ENCODE measurements at regions not wholly inside any gene's neighbourhood (a gene's known extent, or its start where the extent isn't known, plus 50 kb on each side); places are given as distances from the start of the nearest gene placed in this dataset.

- DNase-seq (ENCODE audit: low read depth), result no peak
These were observed 279.6 kb upstream of the PLET1 start for GRCh38 chr11:112540261-112540660.

GRCh38 chr11:112541140-112542046 lies 280.7 kb upstream of the PLET1 start:
- no peak for DNase-seq (ENCODE audit: low read depth)

GRCh38 chr11:112542479-112542878 lies 281.8 kb upstream of the PLET1 start:
- DNase-seq (ENCODE audit: low read depth), result no peak

GRCh38 chr11:112543390-112543789 lies 282.7 kb upstream of the PLET1 start:
- no peak for DNase-seq (ENCODE audit: low read depth)

GRCh38 chr11:112548641-112549040 lies 288.0 kb upstream of the PLET1 start:
- DNase-seq (ENCODE audit: low read depth), result no peak

- DNase-seq (ENCODE audit: low read depth), result no peak
These were observed 292.6 kb upstream of the PLET1 start for GRCh38 chr11:112553205-112553731.

- no peak for DNase-seq (ENCODE audit: low read depth)
These were observed 293.9 kb upstream of the PLET1 start for GRCh38 chr11:112554586-112554985.

GRCh38 chr11:112555491-112556364 lies 295.1 kb upstream of the PLET1 start:
- DNase-seq (ENCODE audit: low read depth), result peak; percentile 66

GRCh38 chr11:112558691-112559090 lies 298.0 kb upstream of the PLET1 start:
- DNase-seq (ENCODE audit: low read depth), result no peak

GRCh38 chr11:112563808-112564207 lies 303.1 kb upstream of the PLET1 start:
- DNase-seq (ENCODE audit: low read depth), result no peak

GRCh38 chr11:112564228-112564955 lies 303.7 kb upstream of the PLET1 start:
- no peak for DNase-seq (ENCODE audit: low read depth)

- DNase-seq (ENCODE audit: low read depth), result no peak
These were observed 304.9 kb upstream of the PLET1 start for GRCh38 chr11:112565551-112565950.

GRCh38 chr11:112566124-112566523 lies 305.5 kb upstream of the PLET1 start:
- DNase-seq (ENCODE audit: low read depth), result no peak

- DNase-seq (ENCODE audit: low read depth), result no peak
These were observed 309.7 kb upstream of the PLET1 start for GRCh38 chr11:112570333-112570732.

GRCh38 chr11:112579282-112579681 lies 318.6 kb upstream of the PLET1 start:
- no peak for DNase-seq (ENCODE audit: low read depth)

GRCh38 chr11:112580864-112581263 lies 320.2 kb upstream of the PLET1 start:
- DNase-seq (ENCODE audit: low read depth), result no peak

- no peak for DNase-seq (ENCODE audit: low read depth)
These were observed 321.1 kb upstream of the PLET1 start for GRCh38 chr11:112581747-112582146.

GRCh38 chr11:112582366-112582765 lies 321.7 kb upstream of the PLET1 start:
- no peak for DNase-seq (ENCODE audit: low read depth)

GRCh38 chr11:112583261-112583893 lies 322.7 kb upstream of the PLET1 start:
- no peak for DNase-seq (ENCODE audit: low read depth)

GRCh38 chr11:112584672-112585071 lies 324.0 kb upstream of the PLET1 start:
- DNase-seq (ENCODE audit: low read depth), result no peak

GRCh38 chr11:112587664-112588063 lies 327.0 kb upstream of the PLET1 start:
- no peak for DNase-seq (ENCODE audit: low read depth)

Measured in activated T-cell treated with anti-CD3 and anti-CD28 coated beads for 1 hour (primary cell).